Amniotic stem cell (primary cell): ENCODE measurements at regions not wholly inside any gene's neighbourhood (a gene's known extent, or its start where the extent isn't known, plus 50 kb on each side); places are given as distances from the start of the nearest gene placed in this dataset.
"Not testable (repeated sequence)": the region's sequence is repeated elsewhere in the genome, so short reads cannot be mapped to it uniquely, and the experiment has no call there.

ENCODE experiments used
- DNase-seq: peaks from one replicate; lab custom pipeline; 2025; lab: John Stamatoyannopoulos, UW

- no peak for DNase-seq
Observed at GRCh38 chr4:82181789-82182188, 192.0 kb downstream of the HNRNPD start.

DNA sequence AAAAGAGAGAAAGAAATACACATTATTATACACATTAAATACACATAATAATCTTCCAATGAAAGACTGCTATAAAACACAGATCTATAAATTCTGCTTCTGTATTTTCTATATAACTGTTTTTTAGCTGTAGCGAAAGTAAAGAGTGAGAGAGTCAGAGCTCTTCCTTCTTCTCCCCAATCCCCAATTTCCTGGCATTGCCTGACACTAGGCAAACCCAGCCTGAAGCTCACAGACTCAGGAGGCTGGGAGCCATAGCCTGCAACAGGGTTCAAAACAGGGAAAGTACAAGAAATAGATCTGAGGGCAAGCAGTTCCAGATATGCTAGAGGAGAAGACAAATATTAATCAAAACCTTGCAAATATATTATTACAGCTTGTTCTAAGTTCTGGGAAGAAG is 201.6 kb downstream of the HNRNPD start:
- no peak for DNase-seq

GRCh38 chr4:82171531-82172155 is 202.1 kb downstream of the HNRNPD start:
- DNase-seq: no peak

- no peak for DNase-seq
Observed at GRCh38 chr4:82149750-82150149, 224.0 kb downstream of the HNRNPD start.

- no peak for DNase-seq
Observed at GRCh38 chr4:82145850-82146249, 227.9 kb downstream of the HNRNPD start.

DNA sequence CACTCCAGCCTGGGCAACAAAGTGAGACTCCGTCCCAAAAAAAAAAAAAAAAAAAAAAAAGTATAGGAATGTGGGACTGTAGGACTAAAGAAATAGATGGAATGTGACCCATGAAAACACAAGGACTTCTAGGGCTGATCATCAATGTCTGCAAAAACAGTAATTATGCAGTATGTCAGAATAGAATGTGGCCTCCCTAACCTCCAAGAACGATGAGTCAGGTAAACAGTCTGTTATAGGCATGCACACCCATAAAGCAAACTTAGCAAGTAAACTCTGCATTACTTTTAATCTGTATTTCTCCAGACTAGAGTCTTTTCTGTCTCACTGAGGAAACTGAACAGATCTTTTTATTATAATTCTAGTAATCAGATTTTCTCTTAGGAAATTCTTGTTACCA is 233.4 kb downstream of the HNRNPD start:
- no peak for DNase-seq

- DNase-seq: no peak
Observed at GRCh38 chr4:82139287-82139686, 234.5 kb downstream of the HNRNPD start.

- DNase-seq: no peak
Observed at GRCh38 chr4:82138374-82138773, 235.4 kb downstream of the HNRNPD start.

DNA sequence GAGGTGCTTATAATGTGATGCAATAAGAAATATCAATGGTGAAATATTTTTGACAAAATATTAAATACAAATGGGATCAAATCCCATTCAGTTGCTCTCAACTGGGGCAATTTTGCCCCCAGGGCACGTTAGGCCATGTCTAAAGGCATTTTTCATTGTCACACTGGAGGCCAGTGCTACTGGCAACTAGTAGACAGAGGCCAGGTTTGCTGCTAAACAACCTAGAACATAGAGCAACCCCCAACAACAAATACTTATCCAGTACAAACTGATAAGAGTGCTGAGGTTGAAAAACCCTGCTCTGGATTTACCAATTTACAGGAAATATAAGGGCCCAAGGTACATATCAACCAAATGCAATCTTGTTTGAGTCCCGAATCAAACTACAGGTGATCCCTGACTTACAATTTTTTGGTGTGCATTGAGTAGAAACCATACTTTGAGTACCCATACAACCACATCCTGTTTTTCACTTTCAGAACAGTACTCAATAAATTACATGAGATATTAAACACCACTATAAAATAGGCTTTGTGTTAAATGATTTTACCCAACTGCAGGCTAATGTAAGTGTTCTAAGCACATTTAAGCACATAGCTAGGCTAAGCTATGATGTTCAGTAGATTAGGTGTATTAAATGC is 237.5 kb downstream of the HNRNPD start:
- no peak for DNase-seq

GRCh38 chr4:82128355-82128754 is 245.4 kb downstream of the HNRNPD start:
- no peak for DNase-seq

DNA sequence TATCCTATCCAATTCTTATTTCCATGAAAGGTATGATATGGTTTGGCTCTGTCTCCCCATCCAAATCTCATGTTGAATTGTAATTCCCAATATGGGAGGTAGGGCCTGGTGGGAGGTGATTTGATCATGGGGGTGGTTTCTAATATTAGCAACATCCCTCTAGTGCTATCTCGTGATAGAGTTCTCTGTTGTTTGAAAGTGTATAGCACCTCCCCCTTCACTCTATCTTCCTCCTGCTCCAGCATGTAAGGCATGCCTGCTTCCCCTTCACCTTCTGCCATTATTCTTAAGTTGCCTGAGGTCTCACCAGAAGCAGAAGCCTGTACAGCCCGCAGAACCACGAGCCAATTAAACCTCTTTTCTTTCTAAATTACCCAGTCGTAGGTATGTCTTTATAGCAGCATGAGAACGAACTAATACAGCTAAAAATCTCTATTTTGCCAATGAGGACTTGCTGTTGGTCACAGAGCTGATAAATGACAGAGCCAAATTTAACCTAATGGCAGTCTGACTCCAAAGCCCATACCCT is 247.2 kb downstream of the HNRNPD start:
- DNase-seq: no peak

DNA sequence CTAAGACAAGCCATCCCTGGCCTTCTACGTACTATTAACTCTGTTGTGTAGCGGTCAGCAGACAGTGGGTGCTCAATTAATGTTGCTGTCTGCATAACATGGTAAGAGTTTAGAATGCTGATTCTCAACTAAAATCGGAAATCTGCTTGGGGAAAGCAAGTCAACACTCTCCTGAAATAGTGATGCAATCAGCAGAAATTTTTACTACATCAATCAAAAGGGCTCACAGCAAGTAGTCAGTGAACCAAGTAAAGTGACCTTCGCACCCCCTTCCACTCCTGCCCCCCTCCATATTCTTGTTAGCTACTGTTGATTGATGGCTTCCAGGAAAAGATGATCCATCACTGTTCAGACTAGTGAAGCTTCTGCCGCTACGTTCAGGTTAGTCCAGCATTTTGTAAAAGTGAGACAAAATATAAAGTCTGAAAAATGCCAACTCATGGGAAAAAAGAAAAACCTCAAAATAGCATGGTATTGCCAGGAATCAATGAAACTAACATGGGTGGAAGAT is 247.9 kb downstream of the HNRNPD start:
- no peak for DNase-seq

- no peak for DNase-seq
Observed at GRCh38 chr4:82124932-82125786, 248.6 kb downstream of the HNRNPD start.

GRCh38 chr4:82124365-82124764 is 249.4 kb downstream of the HNRNPD start:
- DNase-seq: no peak

DNA sequence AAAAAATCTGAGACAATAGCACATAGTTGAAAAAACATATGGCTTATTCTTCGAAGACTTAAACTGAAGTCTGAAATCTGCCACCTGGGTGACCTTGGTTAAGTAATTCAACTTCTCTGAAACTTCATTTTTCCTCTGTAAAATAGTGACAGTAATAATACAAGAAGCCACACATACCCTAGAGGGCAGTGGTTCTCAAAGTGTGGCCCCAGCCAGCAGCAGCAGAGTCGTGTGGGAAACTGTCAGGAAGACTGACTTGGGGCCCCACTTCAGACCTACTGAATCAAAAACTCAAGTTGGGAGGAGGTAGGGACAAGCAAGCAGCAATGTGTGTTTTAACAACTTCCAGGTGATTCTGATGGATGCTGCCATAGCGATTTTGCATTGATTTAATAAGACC is 249.9 kb downstream of the HNRNPD start:
- no peak for DNase-seq

- DNase-seq: not testable (repeated sequence)
Observed at GRCh38 chr4:82115183-82115582, 258.6 kb downstream of the HNRNPD start.

- DNase-seq: no peak
Observed at GRCh38 chr4:82108506-82108905, 265.3 kb downstream of the HNRNPD start.

GRCh38 chr4:82104578-82104977 is 269.2 kb downstream of the HNRNPD start:
- no peak for DNase-seq

DNA sequence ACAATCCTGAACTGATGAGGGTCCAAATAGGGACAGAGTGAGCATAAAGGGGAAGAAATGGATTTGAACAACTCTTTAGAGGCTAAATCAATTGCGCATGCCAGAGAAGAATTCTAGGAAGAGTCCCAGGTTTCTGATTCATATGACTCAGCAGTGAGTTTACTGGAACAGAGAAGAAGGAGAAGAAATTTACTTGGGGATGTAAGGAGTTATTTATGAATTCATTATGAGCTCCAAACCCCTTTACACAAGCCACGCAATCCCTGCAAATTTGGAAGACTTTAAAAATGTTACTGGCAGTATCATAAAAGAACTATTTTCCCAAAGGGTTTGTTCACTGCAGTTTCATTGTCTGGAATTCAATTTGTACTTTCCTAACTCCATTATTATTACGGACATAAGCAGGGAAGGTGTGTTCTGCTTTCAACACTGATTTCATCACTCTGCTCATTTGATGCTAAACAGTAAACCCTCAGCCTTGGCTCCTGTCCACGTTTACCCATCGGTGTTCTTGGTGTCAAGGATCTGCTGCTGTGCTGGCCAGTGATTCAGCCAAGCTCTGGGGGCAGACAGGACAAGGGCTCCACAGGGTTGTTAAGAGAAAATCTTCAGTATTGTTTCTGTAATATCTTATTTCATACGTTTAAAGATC is 273.7 kb downstream of the HNRNPD start:
- no peak for DNase-seq

- DNase-seq: no peak
Observed at GRCh38 chr4:82097504-82097903, 276.3 kb downstream of the HNRNPD start.

- no peak for DNase-seq
Observed at GRCh38 chr4:82090717-82091116, 283.1 kb downstream of the HNRNPD start.

DNA sequence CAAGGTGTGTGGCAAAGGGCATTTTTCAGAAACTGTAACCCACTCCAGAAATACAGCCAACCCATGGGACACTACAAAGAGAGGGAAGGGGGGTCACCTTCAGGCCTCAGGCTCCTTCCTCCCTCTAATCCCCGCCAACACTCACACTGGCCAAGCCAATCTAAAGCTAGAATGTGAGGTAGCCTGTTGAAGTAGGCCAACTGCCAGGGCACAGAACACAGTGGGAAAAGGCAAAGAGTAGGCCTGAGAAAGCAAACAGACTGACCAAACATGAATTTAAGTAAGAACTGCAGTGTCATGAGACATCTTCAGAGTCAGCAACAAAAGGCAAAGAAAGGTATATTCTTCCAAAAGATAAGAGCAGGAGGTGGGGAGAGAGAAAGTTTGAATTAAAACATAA is 289.0 kb downstream of the HNRNPD start:
- DNase-seq: no peak
